Esophagus muscularis mucosa (tissue), 4 donors: ENCODE measurements at regions not wholly inside any gene's neighbourhood (a gene's known extent, or its start where the extent isn't known, plus 50 kb on each side); places are given as distances from the start of the nearest gene placed in this dataset.
"Not testable (repeated sequence)": the region's sequence is repeated elsewhere in the genome, so short reads cannot be mapped to it uniquely, and the experiment has no call there.

Experiments used
- DNase-seq: peaks from one replicate; pipeline ENCODE4 v3.0.0-alpha.2; 2017; ENCODE audit errors: extremely low spot score
- H3K27ac ChIP-seq, 4 donors: fragments of 200-600 bp; sonication (generic); replicated peaks in 1 of 4; 1 replicate in 3 of 4; 2 replicates in 1 of 4; pipeline ENCODE4 v1.5.1; 2016 to 2019; ENCODE audit warnings: mild to moderate bottlenecking in 1 of 4
- H3K27me3 ChIP-seq, 4 donors: fragments of 200-600 bp; sonication (generic); one replicate each; pipeline versions ENCODE4 v1.5.1 to v1.6.0; 2016 to 2019
- H3K36me3 ChIP-seq, 4 donors: fragments of 200-600 bp; sonication (generic); one replicate each; pipeline ENCODE4 v1.5.1; 2016 to 2019
- H3K4me1 ChIP-seq, 4 donors: fragments of 200-600 bp; sonication (generic); one replicate each; pipeline ENCODE4 v1.5.1; 2016 to 2019
- H3K4me3 ChIP-seq, 4 donors: fragments of 200-600 bp; sonication (generic); 1 replicate in 2 of 4; 2 replicates in 2 of 4; pipeline ENCODE4 v1.5.1; 2016 to 2019; ENCODE audit warnings: mild to moderate bottlenecking in 4 of 4, moderate library complexity in 1 of 4
- H3K9me3 ChIP-seq, 4 donors: fragments of 200-600 bp; sonication (generic); 1 replicate in 3 of 4; 2 replicates in 1 of 4; pipeline ENCODE4 v1.5.1; 2016 to 2019
- CTCF ChIP-seq, 3 experiments: fragments of 200-600 bp in 2 of 3; fragments of 450-650 bp in 1 of 3; sonication (generic) in 2 of 3; IDR thresholded peaks; one replicate each; pipeline ENCODE4 v1.5.1; 2017 to 2019; ENCODE audit warnings: antibody characterized with exemption in 3 of 3, mild to moderate bottlenecking in 2 of 3, moderate library complexity in 1 of 3
- EP300 ChIP-seq: sonication (generic); formaldehyde crosslinking; IDR thresholded peaks from one replicate; pipeline ENCODE4 v1.6.1; 2017; ENCODE audit warnings: antibody characterized with exemption
- POLR2A ChIP-seq: fragments of 450-650 bp; IDR thresholded peaks from one replicate; pipeline ENCODE4 v1.6.1; 2017; ENCODE audit warnings: antibody characterized with exemption, moderate library complexity, mild to moderate bottlenecking, low read depth
- POLR2AphosphoS5 ChIP-seq, 2 donors: sonication (generic); formaldehyde crosslinking; IDR thresholded peaks; one replicate each; pipeline ENCODE4 v1.6.1; 2017; ENCODE audit warnings: antibody characterized with exemption in 2 of 2
- WGBS: methylation state at CpG from one replicate; pipeline ENCODE4 v1.1.5; 2018; 5-methylcytosine and 5-hydroxymethylcytosine counted together
- intact Hi-C: fragments of 100-400 bp; cut with DNase I; formaldehyde crosslinking; loops from one replicate; pipeline ENCODE4 v1.15.1; 2023

- no peaks in the 10 kb centered on the region for H3K4me1 ChIP-seq
- TF ChIP-seq POLR2AphosphoS5 (IDR thresholded peaks at IDR 0.05) = no peak
- no peak for TF ChIP-seq CTCF (IDR thresholded peaks at IDR 0.05)
- no peak for TF ChIP-seq POLR2A
- no peak for TF ChIP-seq EP300
- DNase-seq = no peak
- intact Hi-C loops = no loop called here
- no peaks in the 10 kb centered on the region for H3K9me3 ChIP-seq
- H3K4me3 ChIP-seq = no peak overlapping the region
- no peaks in the 10 kb centered on the region for H3K36me3 ChIP-seq
- 88% methylated on average over 2 of the region's 2 CpGs for WGBS
- H3K27ac ChIP-seq = no peak overlapping the region
- no peaks in the 10 kb centered on the region for H3K27me3 ChIP-seq
These were observed 87.1 kb upstream of the NT5E start for GRCh38 chr6:85362652-85363310.

- Histone ChIP-seq H3K9me3 (no peaks in the 10 kb centered on the region), H3K27me3 (no peaks in the 10 kb centered on the region), H3K36me3 (no peaks in the 10 kb centered on the region), H3K27ac (no peak overlapping the region), H3K4me1 (no peaks in the 10 kb centered on the region), H3K4me3 (no peak overlapping the region)
- no peak for DNase-seq
- intact Hi-C loops = no loop called here
- TF ChIP-seq EP300 (no peak), POLR2A (no peak), CTCF (IDR thresholded peaks at IDR 0.05) (no peak), POLR2AphosphoS5 (IDR thresholded peaks at IDR 0.05) (no peak)
- WGBS = 95% methylated on average over 2 of the region's 2 CpGs
These were observed 88.3 kb upstream of the NT5E start for GRCh38 chr6:85361643-85362014.

- H3K4me3 ChIP-seq = no peak overlapping the region
- no peak overlapping the region for H3K27ac ChIP-seq
- 19% methylated on average over 1 of the region's 1 CpG for WGBS
- H3K27me3 ChIP-seq = no peaks in the 10 kb centered on the region
- H3K9me3 ChIP-seq = no peaks in the 10 kb centered on the region
- TF ChIP-seq EP300 (no peak), CTCF (IDR thresholded peaks at IDR 0.05) (no peak), POLR2A (no peak), POLR2AphosphoS5 (IDR thresholded peaks at IDR 0.05) (no peak)
- no peak for DNase-seq
- intact Hi-C loops = no loop called here
- no peaks in the 10 kb centered on the region for H3K4me1 ChIP-seq
- H3K36me3 ChIP-seq = no peaks in the 10 kb centered on the region
These were observed 88.9 kb upstream of the NT5E start for GRCh38 chr6:85360794-85361642.

- no peaks in the 10 kb centered on the region for H3K27me3 ChIP-seq
- intact Hi-C loops = no loop called here
- no peaks in the 10 kb centered on the region for H3K9me3 ChIP-seq
- DNase-seq = no peak
- no peaks in the 10 kb centered on the region for H3K36me3 ChIP-seq
- TF ChIP-seq EP300 (no peak), CTCF (IDR thresholded peaks at IDR 0.05) (no peak), POLR2A (no peak), POLR2AphosphoS5 (IDR thresholded peaks at IDR 0.05) (no peak)
- H3K27ac ChIP-seq = no peak overlapping the region
- no peak overlapping the region for H3K4me3 ChIP-seq
- peaks cover 0 to 3% (median 0%) of the 10 kb centered on the region in 4 donors for H3K4me1 ChIP-seq
- 40% methylated on average over 1 of the region's 1 CpG for WGBS
These were observed 92.2 kb upstream of the NT5E start for GRCh38 chr6:85357651-85358050.

- H3K27me3 ChIP-seq, H3K27ac ChIP-seq, H3K36me3 ChIP-seq, DNase-seq, H3K4me3 ChIP-seq, intact Hi-C loops, H3K4me1 ChIP-seq, H3K9me3 ChIP-seq: not testable (repeated sequence)
- 90% methylated on average over 3 of the region's 3 CpGs for WGBS
These were observed 93.1 kb upstream of the NT5E start for GRCh38 chr6:85356743-85357142.
